Lower leg skin (tissue), 3 donors: ENCODE measurements at regions not wholly inside any gene's neighbourhood (a gene's known extent, or its start where the extent isn't known, plus 50 kb on each side); places are given as distances from the start of the nearest gene placed in this dataset.

ENCODE experiments used
- CTCF ChIP-seq, 3 donors: fragments of 450-650 bp; IDR thresholded peaks; one replicate each; pipeline ENCODE4 v1.5.1; 2016; ENCODE audit warnings: antibody characterized with exemption in 3 of 3, mild to moderate bottlenecking in 3 of 3, moderate library complexity in 2 of 3
- POLR2A ChIP-seq, 2 donors: fragments of 450-650 bp; IDR thresholded peaks; one replicate each; pipeline ENCODE4 v1.6.1; 2016 to 2017; ENCODE audit warnings: antibody characterized with exemption in 2 of 2, mild to moderate bottlenecking in 1 of 2, moderate library complexity in 1 of 2

DNA sequence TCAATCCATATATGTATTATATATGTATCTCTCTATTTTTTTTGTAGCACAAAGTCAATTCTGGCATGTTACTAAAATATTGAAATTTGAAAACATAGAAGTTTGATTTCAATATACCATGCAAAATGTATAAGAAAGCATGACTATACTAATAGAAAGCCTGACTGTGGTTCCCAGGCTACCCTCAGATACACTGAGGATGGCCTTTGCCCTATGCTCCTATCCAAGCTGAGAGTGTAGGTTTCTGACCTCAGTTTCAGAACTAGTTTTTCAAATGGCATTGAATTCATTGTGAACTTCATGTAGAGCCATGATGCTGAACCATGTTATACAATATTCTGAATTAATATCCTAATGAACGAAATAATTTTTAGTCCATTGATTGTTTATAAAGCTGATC is 220.4 kb upstream of the IZUMO3 start:
- TF ChIP-seq POLR2A (IDR thresholded peaks at IDR 0.05) (no peak), CTCF (IDR thresholded peaks at IDR 0.05) (no peak)
